ENCODE measurements at regions not wholly inside any gene's neighbourhood (a gene's known extent, or its start where the extent isn't known, plus 50 kb on each side); places are given as distances from the start of the nearest gene placed in this dataset.

GRCh38 chr13:58655086-58655485 lies 1023.5 kb downstream of the PCDH17 start:
- TF ChIP-seq POLR2AphosphoS5 (IDR thresholded peaks at IDR 0.05; ENCODE audit: low read depth, low read length) (no peak), POLR2A (IDR thresholded peaks at IDR 0.05; ENCODE audit: low read depth, low read length) (no peak), TAF1 (IDR thresholded peaks at IDR 0.05; ENCODE audit: borderline replicate concordance, low read depth, low read length) (no peak)

Data from GM12892 (cell line).